IPS-20b (cell line): ENCODE measurements at regions not wholly inside any gene's neighbourhood (a gene's known extent, or its start where the extent isn't known, plus 50 kb on each side); places are given as distances from the start of the nearest gene placed in this dataset.

ENCODE experiments used
- H3K27ac ChIP-seq: one replicate; pipeline ENCODE4 v1.5.1; 2013; ENCODE audit warnings: low read length
- H3K27me3 ChIP-seq: 2 replicates; pipeline ENCODE4 v1.6.1; 2013; ENCODE audit warnings: mild to moderate bottlenecking, low read length, inconsistent platforms; ENCODE audit not compliant: insufficient read depth
- H3K36me3 ChIP-seq: 2 replicates; pipeline ENCODE4 v1.6.1; 2013; ENCODE audit warnings: low read depth, mild to moderate bottlenecking, inconsistent platforms, low read length, moderate library complexity; ENCODE audit not compliant: insufficient read depth
- H3K4me1 ChIP-seq: 2 replicates; pipeline ENCODE4 v1.6.1; 2013; ENCODE audit warnings: mild to moderate bottlenecking, control low read depth, inconsistent platforms, low read length, moderate library complexity; ENCODE audit not compliant: insufficient read depth
- H3K4me3 ChIP-seq: 2 replicates; pipeline ENCODE4 v1.5.1; 2013; ENCODE audit warnings: mild to moderate bottlenecking, low read length, inconsistent platforms
- H3K9ac ChIP-seq: 2 replicates; pipeline ENCODE4 v1.6.1; 2013; ENCODE audit warnings: low read depth, mild to moderate bottlenecking, inconsistent platforms, low read length, moderate library complexity
- H3K9me3 ChIP-seq: 2 replicates; pipeline ENCODE4 v1.6.1; 2013; ENCODE audit warnings: mild to moderate bottlenecking, low read depth, low read length, inconsistent platforms; ENCODE audit not compliant: insufficient read depth

DNA sequence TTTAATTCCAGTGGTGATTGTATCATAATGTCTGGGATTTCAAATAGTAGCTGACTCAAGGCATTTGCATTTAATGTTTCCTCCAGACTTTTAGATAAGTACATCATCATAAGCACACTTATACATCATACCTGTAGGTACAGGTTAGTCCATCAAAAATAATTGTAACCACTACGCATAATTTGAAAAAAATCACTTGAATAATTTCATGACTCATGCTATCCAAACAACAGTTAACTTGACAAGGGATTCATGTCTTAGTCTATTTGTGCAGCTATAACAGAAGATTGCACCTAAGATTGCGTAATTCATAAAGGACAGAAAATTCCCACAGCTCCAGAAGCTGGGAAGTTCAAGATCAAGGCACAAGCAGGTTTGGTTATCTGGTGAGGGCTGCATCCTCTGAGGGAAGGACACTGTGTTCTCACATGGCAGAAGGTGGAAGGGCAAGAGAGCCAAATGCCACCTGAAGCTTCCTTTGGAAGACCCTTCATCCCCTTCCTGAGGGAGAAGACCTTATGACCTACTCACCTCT is 801.7 kb upstream of the BRINP3 start:
- H3K9ac ChIP-seq: no peak overlapping the region
- H3K4me3 ChIP-seq: no peak overlapping the region
- no peaks in the 10 kb centered on the region for H3K4me1 ChIP-seq
- H3K27ac ChIP-seq: no peak overlapping the region
- no peaks in the 10 kb centered on the region; the same call in 1 of the 2 replicates for H3K9me3 ChIP-seq
- H3K36me3 ChIP-seq: no peaks in the 10 kb centered on the region
- no peaks in the 10 kb centered on the region for H3K27me3 ChIP-seq

GRCh38 chr1:191284175-191284574 is 806.5 kb upstream of the BRINP3 start:
- no peak overlapping the region for H3K27ac ChIP-seq
- H3K36me3 ChIP-seq: no peaks in the 10 kb centered on the region
- H3K9ac ChIP-seq: no peak overlapping the region
- no peaks in the 10 kb centered on the region for H3K4me1 ChIP-seq
- no peak overlapping the region for H3K4me3 ChIP-seq
- H3K9me3 ChIP-seq: no peaks in the 10 kb centered on the region; the same call in 1 of the 2 replicates
- no peaks in the 10 kb centered on the region for H3K27me3 ChIP-seq

- H3K9me3 ChIP-seq: no peaks in the 10 kb centered on the region; the same call in 1 of the 2 replicates
- no peaks in the 10 kb centered on the region for H3K4me1 ChIP-seq
- H3K36me3 ChIP-seq: no peaks in the 10 kb centered on the region
- no peaks in the 10 kb centered on the region for H3K27me3 ChIP-seq
- no peak overlapping the region for H3K9ac ChIP-seq
- H3K27ac ChIP-seq: no peak overlapping the region
- H3K4me3 ChIP-seq: no peak overlapping the region
Observed at GRCh38 chr1:191290441-191290840, 812.8 kb upstream of the BRINP3 start.

- H3K4me3 ChIP-seq: no peak overlapping the region
Observed at GRCh38 chr1:191305370-191305769, 827.7 kb upstream of the BRINP3 start.

GRCh38 chr1:191306916-191307315 is 829.3 kb upstream of the BRINP3 start:
- Histone ChIP-seq H3K9ac (no peak overlapping the region), H3K36me3 (no peaks in the 10 kb centered on the region), H3K9me3 (no peaks in the 10 kb centered on the region), H3K27me3 (no peaks in the 10 kb centered on the region), H3K4me1 (no peaks in the 10 kb centered on the region), H3K27ac (no peak overlapping the region), H3K4me3 (no peak overlapping the region)

More at GRCh38 chr1:191305370-191305769, 827.7 kb upstream of the BRINP3 start:
- no peaks in the 10 kb centered on the region for H3K27me3 ChIP-seq
- H3K36me3 ChIP-seq: no peaks in the 10 kb centered on the region
- no peak overlapping the region for H3K9ac ChIP-seq
- H3K27ac ChIP-seq: no peak overlapping the region
- H3K4me1 ChIP-seq: no peaks in the 10 kb centered on the region
- no peaks in the 10 kb centered on the region for H3K9me3 ChIP-seq

GRCh38 chr1:191320062-191320461 is 838.2 kb upstream of the RGS18 start:
- H3K27ac ChIP-seq: no peak overlapping the region

DNA sequence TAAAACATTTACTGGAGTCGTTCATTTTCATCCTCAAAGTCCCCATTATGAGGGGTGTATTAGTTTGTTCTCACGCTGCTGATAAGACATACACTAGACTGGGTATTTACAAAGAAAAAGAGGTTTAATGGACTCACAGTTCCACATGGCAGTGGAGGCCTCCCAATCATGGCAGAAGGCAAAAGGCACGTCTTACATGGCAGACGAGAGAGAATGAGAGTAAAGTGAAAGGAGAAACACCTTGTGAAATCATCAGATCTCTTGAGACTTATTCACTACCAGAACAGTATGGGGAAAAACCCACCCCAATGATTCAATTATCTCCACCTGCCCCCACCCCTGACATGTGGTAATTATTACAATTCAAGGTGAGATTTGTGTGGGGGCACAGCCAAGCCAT is 830.4 kb upstream of the RGS18 start:
- no peaks in the 10 kb centered on the region for H3K9me3 ChIP-seq

More at GRCh38 chr1:191320062-191320461, 838.2 kb upstream of the RGS18 start:
- no peaks in the 10 kb centered on the region for H3K4me1 ChIP-seq
- H3K27me3 ChIP-seq: no peaks in the 10 kb centered on the region
- H3K4me3 ChIP-seq: no peak overlapping the region
- H3K9ac ChIP-seq: no peak overlapping the region
- H3K9me3 ChIP-seq: no peaks in the 10 kb centered on the region
- no peaks in the 10 kb centered on the region for H3K36me3 ChIP-seq

DNA sequence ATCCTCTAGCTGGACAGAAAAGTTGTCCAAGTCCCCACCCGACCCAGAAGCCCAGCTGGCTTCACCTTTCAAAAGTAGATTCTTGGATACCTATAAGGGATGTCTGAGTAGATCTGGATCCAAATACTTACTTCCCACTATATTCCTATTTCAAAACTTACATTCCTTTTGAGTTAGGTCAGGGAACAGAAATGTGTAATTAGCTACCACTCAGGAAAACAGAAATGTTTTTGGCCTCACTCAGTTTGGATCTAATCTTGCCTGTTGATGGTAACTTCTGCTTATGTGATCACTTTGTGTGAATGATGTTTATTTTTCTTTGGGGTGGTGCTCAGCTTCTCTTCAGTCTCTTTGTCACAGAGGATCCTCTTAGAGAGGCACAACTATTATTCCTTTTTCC is 814.4 kb upstream of the RGS18 start:
- H3K9me3 ChIP-seq: no peaks in the 10 kb centered on the region; the same call in 1 of the 2 replicates
- H3K27ac ChIP-seq: no peak overlapping the region
- H3K27me3 ChIP-seq: no peaks in the 10 kb centered on the region
- no peaks in the 10 kb centered on the region for H3K36me3 ChIP-seq
- H3K4me1 ChIP-seq: no peaks in the 10 kb centered on the region
- H3K9ac ChIP-seq: no peak overlapping the region
- H3K4me3 ChIP-seq: no peak overlapping the region

More for the DNA sequence above, 830.4 kb upstream of the RGS18 start:
- no peak overlapping the region for H3K9ac ChIP-seq
- H3K4me3 ChIP-seq: no peak overlapping the region
- H3K27ac ChIP-seq: no peak overlapping the region
- H3K36me3 ChIP-seq: no peaks in the 10 kb centered on the region
- H3K4me1 ChIP-seq: no peaks in the 10 kb centered on the region
- no peaks in the 10 kb centered on the region for H3K27me3 ChIP-seq

- Histone ChIP-seq H3K4me1 (no peaks in the 10 kb centered on the region), H3K4me3 (no peak overlapping the region), H3K27ac (no peak overlapping the region), H3K27me3 (no peaks in the 10 kb centered on the region), H3K9me3 (no peaks in the 10 kb centered on the region; the same call in 1 of the 2 replicates), H3K36me3 (no peaks in the 10 kb centered on the region), H3K9ac (no peak overlapping the region)
Observed at GRCh38 chr1:191346381-191346780, 811.9 kb upstream of the RGS18 start.

DNA sequence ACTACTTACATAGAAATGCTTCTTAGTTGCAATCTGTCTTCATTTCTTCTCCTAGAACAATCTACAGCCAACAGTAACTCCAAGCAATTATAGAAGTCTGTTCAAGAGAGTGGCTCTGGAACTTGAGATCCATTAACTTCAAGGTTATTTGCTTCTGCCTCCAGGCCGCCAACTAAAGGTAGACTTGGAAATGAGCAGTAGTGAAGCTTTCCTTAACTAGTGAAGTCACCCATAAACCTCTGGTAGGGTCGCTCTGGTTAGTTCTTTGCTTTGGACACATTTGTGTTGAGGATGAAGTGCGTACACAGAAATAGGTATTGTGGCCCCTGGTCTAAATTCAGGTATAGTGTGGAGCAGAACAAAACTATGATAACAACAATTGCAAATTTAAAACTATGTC is 809.9 kb upstream of the RGS18 start:
- no peak overlapping the region for H3K9ac ChIP-seq
- H3K27ac ChIP-seq: no peak overlapping the region
- H3K4me1 ChIP-seq: no peaks in the 10 kb centered on the region
- H3K27me3 ChIP-seq: no peaks in the 10 kb centered on the region
- H3K4me3 ChIP-seq: no peak overlapping the region
- no peaks in the 10 kb centered on the region for H3K36me3 ChIP-seq
- no peaks in the 10 kb centered on the region; the same call in 1 of the 2 replicates for H3K9me3 ChIP-seq

GRCh38 chr1:191350938-191351337 is 807.3 kb upstream of the RGS18 start:
- Histone ChIP-seq H3K27ac (no peak overlapping the region), H3K9ac (no peak overlapping the region), H3K4me3 (no peak overlapping the region), H3K4me1 (no peaks in the 10 kb centered on the region), H3K27me3 (no peaks in the 10 kb centered on the region), H3K36me3 (no peaks in the 10 kb centered on the region), H3K9me3 (no peaks in the 10 kb centered on the region)

DNA sequence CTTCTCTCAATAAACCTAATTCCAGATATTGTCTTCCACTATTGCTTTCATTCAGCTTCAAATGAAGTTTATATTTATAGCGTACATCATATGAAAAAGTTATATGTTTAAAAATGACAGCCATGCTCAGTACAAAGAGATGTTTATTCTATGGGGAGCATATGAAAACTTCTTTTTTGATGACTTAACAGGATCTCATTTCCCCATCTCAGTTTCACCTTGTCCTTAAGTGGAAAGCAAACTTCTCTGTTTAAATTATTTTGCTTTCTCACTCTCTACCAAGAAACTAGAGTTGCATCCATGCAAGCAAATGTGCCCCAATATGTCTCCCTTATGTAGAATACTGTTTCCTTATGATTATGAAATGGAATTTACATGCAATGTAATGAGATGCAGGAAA is 799.5 kb upstream of the RGS18 start:
- Histone ChIP-seq H3K27ac (no peak overlapping the region), H3K9ac (no peak overlapping the region), H3K4me1 (no peaks in the 10 kb centered on the region), H3K9me3 (no peaks in the 10 kb centered on the region), H3K36me3 (no peaks in the 10 kb centered on the region), H3K4me3 (no peak overlapping the region), H3K27me3 (no peaks in the 10 kb centered on the region)
